WERI-Rb-1 (cell line): ENCODE measurements at regions not wholly inside any gene's neighbourhood (a gene's known extent, or its start where the extent isn't known, plus 50 kb on each side); places are given as distances from the start of the nearest gene placed in this dataset.

Experiments used
- DNase-seq: peaks from one replicate; pipeline ENCODE4 v3.0.0-alpha.2; 2020
- H3K27ac ChIP-seq: fragments of 250-450 bp; sonication (Bioruptor Pico); 2 replicates; pipeline ENCODE4 v1.5.1; 2020; ENCODE audit warnings: mild to moderate bottlenecking, moderate library complexity
- H3K27me3 ChIP-seq: fragments of 250-450 bp; sonication (Bioruptor Pico); 2 replicates; pipeline ENCODE4 v1.5.1; 2021; ENCODE audit warnings: mild to moderate bottlenecking, low read depth, moderate library complexity; ENCODE audit not compliant: insufficient read depth, severe bottlenecking
- H3K36me3 ChIP-seq: fragments of 250-450 bp; sonication (Bioruptor Pico); 2 replicates; pipeline ENCODE4 v1.5.1; 2020; ENCODE audit warnings: mild to moderate bottlenecking, moderate library complexity
- H3K4me3 ChIP-seq: 2 replicates; pipeline ENCODE4 v1.5.1; 2011; ENCODE audit warnings: low read depth, mild to moderate bottlenecking, control low read depth, low read length
- H3K9me3 ChIP-seq: fragments of 250-450 bp; sonication (Bioruptor Pico); 2 replicates; pipeline ENCODE4 v1.5.1; 2021; ENCODE audit warnings: mild to moderate bottlenecking, moderate library complexity; ENCODE audit not compliant: severe bottlenecking
- TF ChIP-seq, protein P1 (sequence below): IDR thresholded peaks from 2 replicates; pipeline ENCODE4 v1.5.1; 2011; ENCODE audit warnings: low read depth, mild to moderate bottlenecking, control low read depth, inconsistent platforms, low read length

DNA sequence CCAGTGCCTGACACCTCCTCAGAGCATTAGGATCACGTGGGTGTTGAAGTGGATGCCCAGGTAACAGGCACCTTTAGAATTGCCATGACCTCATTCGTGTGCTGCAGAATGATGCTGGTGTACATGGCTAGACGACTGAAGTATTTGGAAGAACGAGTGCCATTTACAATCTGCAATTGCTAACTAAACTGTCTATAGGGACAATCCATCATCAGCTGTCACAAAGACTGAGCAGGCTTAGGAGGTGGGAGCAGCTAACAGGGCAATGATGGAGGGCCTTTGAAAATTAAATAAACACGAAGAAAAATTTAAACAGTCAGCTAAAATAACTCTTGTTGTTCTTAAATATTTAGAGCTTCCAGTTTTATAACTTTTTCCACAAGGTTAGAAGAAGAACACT lies 375.8 kb downstream of the GADD45G start:
- TF ChIP-seq, protein P1, sequence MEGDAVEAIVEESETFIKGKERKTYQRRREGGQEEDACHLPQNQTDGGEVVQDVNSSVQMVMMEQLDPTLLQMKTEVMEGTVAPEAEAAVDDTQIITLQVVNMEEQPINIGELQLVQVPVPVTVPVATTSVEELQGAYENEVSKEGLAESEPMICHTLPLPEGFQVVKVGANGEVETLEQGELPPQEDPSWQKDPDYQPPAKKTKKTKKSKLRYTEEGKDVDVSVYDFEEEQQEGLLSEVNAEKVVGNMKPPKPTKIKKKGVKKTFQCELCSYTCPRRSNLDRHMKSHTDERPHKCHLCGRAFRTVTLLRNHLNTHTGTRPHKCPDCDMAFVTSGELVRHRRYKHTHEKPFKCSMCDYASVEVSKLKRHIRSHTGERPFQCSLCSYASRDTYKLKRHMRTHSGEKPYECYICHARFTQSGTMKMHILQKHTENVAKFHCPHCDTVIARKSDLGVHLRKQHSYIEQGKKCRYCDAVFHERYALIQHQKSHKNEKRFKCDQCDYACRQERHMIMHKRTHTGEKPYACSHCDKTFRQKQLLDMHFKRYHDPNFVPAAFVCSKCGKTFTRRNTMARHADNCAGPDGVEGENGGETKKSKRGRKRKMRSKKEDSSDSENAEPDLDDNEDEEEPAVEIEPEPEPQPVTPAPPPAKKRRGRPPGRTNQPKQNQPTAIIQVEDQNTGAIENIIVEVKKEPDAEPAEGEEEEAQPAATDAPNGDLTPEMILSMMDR, result no peak
- no peak overlapping the region for H3K4me3 ChIP-seq
- no peak for DNase-seq
- H3K27me3 ChIP-seq, result no peaks in the 10 kb centered on the region
- no peaks in the 10 kb centered on the region for H3K36me3 ChIP-seq
- peaks cover 4% of the 10 kb centered on the region for H3K9me3 ChIP-seq
- no peak overlapping the region for H3K27ac ChIP-seq

- Histone ChIP-seq H3K4me3 (no peak overlapping the region), H3K27ac (no peak overlapping the region), H3K27me3 (no peaks in the 10 kb centered on the region), H3K36me3 (no peaks in the 10 kb centered on the region), H3K9me3 (peaks cover 4% of the 10 kb centered on the region)
- DNase-seq, result no peak
- TF ChIP-seq, protein P1, result no peak
These were observed 377.2 kb downstream of the GADD45G start for GRCh38 chr9:89982016-89982415.

DNA sequence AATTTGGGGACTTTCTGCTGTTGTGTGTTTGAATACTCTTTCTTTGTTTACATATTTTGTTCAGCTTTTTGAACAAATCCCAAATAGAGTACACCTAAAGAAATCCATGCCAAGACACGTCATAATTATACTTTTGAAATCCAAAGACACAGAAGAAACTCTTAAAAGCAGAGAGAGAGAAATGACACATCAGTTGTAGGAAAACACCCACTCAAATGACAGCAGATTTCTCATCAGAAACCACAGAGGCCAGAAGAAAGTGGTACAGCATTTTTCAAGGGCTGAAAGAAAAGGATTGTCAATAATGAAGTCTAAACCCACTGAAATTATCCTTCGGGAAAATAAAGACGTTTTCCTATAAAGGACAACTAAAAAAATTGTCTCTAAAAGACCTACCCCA lies 378.6 kb downstream of the GADD45G start:
- H3K9me3 ChIP-seq, result peaks cover 4% of the 10 kb centered on the region
- TF ChIP-seq, protein P1, result no peak
- H3K27me3 ChIP-seq, result no peaks in the 10 kb centered on the region
- no peak overlapping the region for H3K27ac ChIP-seq
- no peak for DNase-seq
- H3K4me3 ChIP-seq, result no peak overlapping the region
- no peaks in the 10 kb centered on the region for H3K36me3 ChIP-seq

- Histone ChIP-seq H3K4me3 (no peak overlapping the region), H3K36me3 (no peaks in the 10 kb centered on the region), H3K9me3 (peaks cover 4% of the 10 kb centered on the region), H3K27ac (no peak overlapping the region), H3K27me3 (no peaks in the 10 kb centered on the region)
- TF ChIP-seq, protein P1, result no peak
- no peak for DNase-seq
These were observed 379.4 kb downstream of the GADD45G start for GRCh38 chr9:89984214-89984613.

DNA sequence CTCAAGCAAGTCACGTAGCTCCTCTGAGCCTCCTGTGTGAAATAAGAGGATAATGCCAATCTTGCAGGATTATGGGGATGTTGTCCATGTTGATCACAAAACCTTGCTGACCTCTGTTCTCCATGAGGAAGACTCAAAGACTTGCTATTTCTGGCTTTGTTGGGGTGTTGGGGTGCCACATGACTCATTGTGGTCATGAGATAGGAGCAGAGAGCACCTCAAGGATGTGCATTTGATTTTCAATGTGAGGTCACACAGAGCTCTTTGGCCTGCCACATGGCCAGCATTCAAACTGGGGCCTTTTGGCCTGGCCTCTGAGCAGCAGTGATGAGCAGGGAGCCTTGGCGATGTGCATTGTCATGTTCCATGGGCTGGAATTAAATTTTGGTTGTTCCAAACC lies 380.3 kb downstream of the GADD45G start:
- peaks cover 10% of the 10 kb centered on the region for H3K9me3 ChIP-seq

DNA sequence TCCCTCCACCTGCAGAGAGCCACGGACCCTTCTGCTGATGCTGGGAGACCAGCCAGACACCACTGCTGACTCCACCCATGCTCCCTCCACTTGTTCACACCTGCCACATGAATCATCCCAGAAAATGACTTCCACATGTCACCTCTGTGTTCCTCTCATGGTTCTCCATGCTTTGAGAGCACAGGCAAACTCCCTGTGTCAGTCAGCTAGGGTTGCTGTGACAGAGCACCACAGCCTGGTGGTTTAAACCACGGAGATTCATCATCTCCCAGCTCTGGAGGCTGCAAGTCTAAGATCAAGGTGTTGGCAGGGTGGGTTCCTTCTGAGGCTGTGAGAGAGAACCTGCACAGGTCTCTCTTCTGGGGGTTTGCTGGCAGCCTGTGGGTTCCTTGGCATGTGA lies 381.4 kb downstream of the GADD45G start:
- Histone ChIP-seq H3K27ac (no peak overlapping the region), H3K27me3 (no peaks in the 10 kb centered on the region), H3K36me3 (no peaks in the 10 kb centered on the region), H3K9me3 (peaks cover 21% of the 10 kb centered on the region), H3K4me3 (no peak overlapping the region)
- no peak for DNase-seq
- TF ChIP-seq, protein P1, result no peak

More for the DNA sequence above, 380.3 kb downstream of the GADD45G start:
- H3K27ac ChIP-seq, result peak overlapping the region; percentile 44; the same call in 1 of the 2 replicates
- DNase-seq, result no peak
- no peaks in the 10 kb centered on the region for H3K36me3 ChIP-seq
- H3K4me3 ChIP-seq, result no peak overlapping the region
- TF ChIP-seq, protein P1, result no peak
- H3K27me3 ChIP-seq, result no peaks in the 10 kb centered on the region
